Activated T-helper 9 cell treated with anti-CD3 and anti-CD28 coated beads, Interleukin-2, amount 50 U/mL, for 16 hours (primary cell): ENCODE measurements at regions not wholly inside any gene's neighbourhood (a gene's known extent, or its start where the extent isn't known, plus 50 kb on each side); places are given as distances from the start of the nearest gene placed in this dataset.
"Not testable (repeated sequence)": the region's sequence is repeated elsewhere in the genome, so short reads cannot be mapped to it uniquely, and the experiment has no call there.

Experiments used
- DNase-seq: peaks from one replicate; pipeline ENCODE4 v3.0.0-alpha.2; 2020; ENCODE audit warnings: low read depth

DNA sequence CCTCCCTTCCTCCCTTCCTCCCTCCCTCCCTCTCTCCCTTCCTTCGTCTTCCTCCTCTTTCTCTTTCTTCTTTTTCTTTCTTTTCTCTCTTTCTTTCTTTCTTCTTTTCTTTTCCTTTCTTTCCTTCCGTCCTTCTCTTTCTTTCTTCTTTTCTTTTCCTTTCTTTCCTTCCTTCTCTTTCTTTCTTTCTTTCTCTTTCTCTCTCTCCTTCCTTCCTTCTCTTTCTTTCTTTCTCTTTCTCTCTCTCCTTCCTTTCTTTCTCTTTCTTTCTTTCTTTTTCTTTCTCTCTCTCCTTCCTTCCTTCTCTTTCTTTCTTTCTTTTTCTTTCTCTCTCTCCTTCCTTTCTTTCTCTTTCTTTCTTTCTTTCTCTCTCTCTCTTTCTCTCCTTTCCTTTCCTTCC, 84.4 kb upstream of the SLC24A2 start:
- not testable (repeated sequence) for DNase-seq

DNA sequence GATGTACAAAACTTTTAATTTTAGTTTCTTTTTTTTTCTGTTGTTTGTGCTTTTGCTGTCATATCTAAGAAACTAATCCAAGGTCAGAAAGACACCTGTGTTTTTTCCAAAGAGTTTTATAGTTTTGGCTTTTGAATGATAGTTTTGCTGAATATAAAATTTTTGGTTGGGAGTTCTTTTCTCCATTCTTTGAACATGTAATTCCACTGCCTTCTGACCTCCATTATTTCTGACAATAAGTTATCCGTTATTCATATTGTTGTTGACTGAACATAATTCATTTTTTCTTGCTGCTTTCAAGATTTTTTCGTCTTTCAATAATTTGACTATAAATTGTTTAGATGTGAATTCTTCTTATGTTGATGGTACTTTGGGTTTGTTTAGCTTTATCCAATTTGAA, 82.2 kb upstream of the SLC24A2 start:
- no peak for DNase-seq

- no peak for DNase-seq
These were observed 52.1 kb upstream of the SLC24A2 start for GRCh38 chr9:19840953-19841352.
